Trophoblast cell (in vitro differentiated cells and primary cell): ENCODE measurements at regions not wholly inside any gene's neighbourhood (a gene's known extent, or its start where the extent isn't known, plus 50 kb on each side); places are given as distances from the start of the nearest gene placed in this dataset.
"Not testable (repeated sequence)": the region's sequence is repeated elsewhere in the genome, so short reads cannot be mapped to it uniquely, and the experiment has no call there.

Experiments used
- DNase-seq, 2 donors: peaks; one replicate each; pipeline ENCODE4 v3.0.0-alpha.2; 2016
- H2AFZ ChIP-seq: 2 replicates; pipeline ENCODE4 v1.6.1; 2013; ENCODE audit warnings: low read length, moderate library complexity, mild to moderate bottlenecking; ENCODE audit not compliant: insufficient read depth, poor library complexity
- H2AK5ac ChIP-seq: 2 replicates; pipeline ENCODE4 v1.6.1; 2013; ENCODE audit warnings: mild to moderate bottlenecking, low read length
- H2BK120ac ChIP-seq: 2 replicates; pipeline ENCODE4 v1.6.1; 2013; ENCODE audit warnings: low read length, mild to moderate bottlenecking, moderate library complexity; ENCODE audit not compliant: insufficient read depth, poor library complexity
- H2BK12ac ChIP-seq: 2 replicates; pipeline ENCODE4 v1.6.1; 2013; ENCODE audit warnings: mild to moderate bottlenecking, low read length, moderate library complexity
- H2BK5ac ChIP-seq: 2 replicates; pipeline ENCODE4 v1.6.1; 2013; ENCODE audit warnings: low read length, low read depth, moderate library complexity, mild to moderate bottlenecking; ENCODE audit not compliant: poor library complexity
- H3K14ac ChIP-seq: 2 replicates; pipeline ENCODE4 v1.6.1; 2013; ENCODE audit warnings: mild to moderate bottlenecking, low read length
- H3K18ac ChIP-seq: 2 replicates; pipeline ENCODE4 v1.6.1; 2013; ENCODE audit warnings: mild to moderate bottlenecking, low read length
- H3K23ac ChIP-seq: 2 replicates; pipeline ENCODE4 v1.6.1; 2013; ENCODE audit warnings: low read length
- H3K27ac ChIP-seq: 2 replicates; pipeline ENCODE4 v1.5.1; 2013; ENCODE audit warnings: low read depth, mild to moderate bottlenecking, inconsistent platforms, low read length, moderate library complexity
- H3K27me3 ChIP-seq: 2 replicates; pipeline ENCODE4 v1.6.1; 2013; ENCODE audit warnings: inconsistent platforms, mild to moderate bottlenecking, low read length, moderate library complexity; ENCODE audit not compliant: insufficient read depth
- H3K36me3 ChIP-seq, 2 experiments: 1 replicate in 1 of 2; 2 replicates in 1 of 2; pipeline ENCODE4 v1.6.1; 2013; ENCODE audit warnings: low read length in 2 of 2, mild to moderate bottlenecking in 2 of 2, moderate library complexity in 1 of 2; ENCODE audit not compliant: insufficient read depth in 2 of 2, control insufficient read depth in 1 of 2
- H3K4ac ChIP-seq: 2 replicates; pipeline ENCODE4 v1.6.1; 2013; ENCODE audit warnings: low read depth, mild to moderate bottlenecking, low read length, moderate library complexity
- H3K4me1 ChIP-seq, 2 experiments: 1 replicate in 1 of 2; 2 replicates in 1 of 2; pipeline ENCODE4 v1.6.1; 2013; ENCODE audit warnings: low read length in 2 of 2, mild to moderate bottlenecking in 2 of 2, moderate library complexity in 1 of 2; ENCODE audit not compliant: insufficient read depth in 2 of 2, control insufficient read depth in 1 of 2
- H3K4me2 ChIP-seq: 2 replicates; pipeline ENCODE4 v1.6.1; 2013; ENCODE audit warnings: inconsistent platforms, mild to moderate bottlenecking, low read length, moderate library complexity
- H3K4me3 ChIP-seq: 2 replicates; pipeline ENCODE4 v1.5.1; 2013; ENCODE audit warnings: mild to moderate bottlenecking, low read depth, low read length, inconsistent platforms
- H3K79me1 ChIP-seq: one replicate; pipeline ENCODE4 v1.6.1; 2013; ENCODE audit warnings: low read length
- H3K79me2 ChIP-seq: 2 replicates; pipeline ENCODE4 v1.6.1; 2013; ENCODE audit warnings: low read length, mild to moderate bottlenecking; ENCODE audit not compliant: control insufficient read depth, insufficient read depth, poor library complexity
- H3K9ac ChIP-seq: 2 replicates; pipeline ENCODE4 v1.6.1; 2013; ENCODE audit warnings: mild to moderate bottlenecking, low read length
- H3K9me3 ChIP-seq: 2 replicates; pipeline ENCODE4 v1.6.1; 2013; ENCODE audit warnings: low read depth, mild to moderate bottlenecking, control low read depth, inconsistent platforms, low read length; ENCODE audit not compliant: insufficient read depth
- H4K12ac ChIP-seq: 2 replicates; pipeline ENCODE4 v1.6.1; 2013; ENCODE audit warnings: low read depth, mild to moderate bottlenecking, low read length, moderate library complexity
- H4K8ac ChIP-seq: 2 replicates; pipeline ENCODE4 v1.6.1; 2013; ENCODE audit warnings: low read depth, mild to moderate bottlenecking, low read length, moderate library complexity
- H4K91ac ChIP-seq: one replicate; pipeline ENCODE4 v1.6.1; 2013; ENCODE audit warnings: low read depth, mild to moderate bottlenecking, low read length, moderate library complexity
- WGBS: extraction: QIAGEN DNeasy Blood & Tissue Kit; methylation state at CpG from one replicate; pipeline ENCODE4 v1.1.7; 2013; ENCODE audit warnings: missing lambda C conversion rate; ENCODE audit not compliant: insufficient read length, insufficient coverage; ENCODE audit errors: extremely low coverage; 5-methylcytosine and 5-hydroxymethylcytosine counted together

- Histone ChIP-seq H4K12ac (no peak overlapping the region), H3K4ac (no peak overlapping the region), H3K4me3 (no peak overlapping the region), H3K36me3 (no peaks in the 10 kb centered on the region), H2BK12ac (no peak overlapping the region), H3K18ac (no peak overlapping the region), H3K4me2 (no peak overlapping the region), H3K9me3 (no peaks in the 10 kb centered on the region), H2BK120ac (no peak overlapping the region), H4K8ac (no peak overlapping the region), H3K27me3 (no peaks in the 10 kb centered on the region), H2AFZ (no peak overlapping the region), H4K91ac (no peak overlapping the region), H2AK5ac (no peak overlapping the region), H3K79me1 (no peaks in the 10 kb centered on the region), H3K4me1 (no peaks in the 10 kb centered on the region), H3K9ac (no peak overlapping the region), H3K27ac (no peak overlapping the region), H3K14ac (no peak overlapping the region), H3K79me2 (no peaks in the 10 kb centered on the region), H3K23ac (no peak overlapping the region), H2BK5ac (no peak overlapping the region)
- no CpG with 5 or more reads among the region's 4 CpGs for WGBS
- DNase-seq = no peak
Observed at GRCh38 chr9:15068261-15068660, 158.0 kb upstream of the FREM1 start.

DNA sequence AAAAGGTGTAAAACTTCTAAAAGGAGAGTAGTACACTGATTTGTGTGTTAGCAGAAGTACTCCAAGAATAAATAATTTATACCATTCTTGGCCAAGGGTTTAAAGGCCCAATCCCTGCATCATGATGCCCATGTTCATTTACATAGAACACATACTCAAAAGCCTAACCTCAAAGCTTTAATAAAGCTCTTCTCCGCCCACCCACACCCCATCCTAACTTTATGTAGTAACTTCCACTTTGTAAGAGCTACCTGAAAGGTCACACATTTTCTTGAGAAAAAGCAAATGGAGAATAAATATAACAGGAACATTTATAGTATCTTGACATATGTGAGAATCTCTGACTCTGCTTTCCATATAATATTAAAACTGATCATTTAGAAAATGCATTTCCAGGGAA is 148.8 kb upstream of the FREM1 start:
- Histone ChIP-seq H4K91ac (no peak overlapping the region), H3K36me3 (no peaks in the 10 kb centered on the region), H3K4ac (no peak overlapping the region), H3K18ac (no peak overlapping the region), H2BK120ac (no peak overlapping the region), H3K79me2 (no peaks in the 10 kb centered on the region), H3K14ac (no peak overlapping the region), H3K79me1 (no peaks in the 10 kb centered on the region), H2AK5ac (no peak overlapping the region), H2BK12ac (no peak overlapping the region), H4K8ac (no peak overlapping the region), H2BK5ac (no peak overlapping the region), H3K27ac (no peak overlapping the region), H2AFZ (no peak overlapping the region), H3K4me3 (no peak overlapping the region), H3K27me3 (no peaks in the 10 kb centered on the region), H3K23ac (no peak overlapping the region), H3K4me1 (no peaks in the 10 kb centered on the region), H3K4me2 (no peak overlapping the region), H3K9me3 (no peaks in the 10 kb centered on the region), H4K12ac (no peak overlapping the region), H3K9ac (no peak overlapping the region)
- no CpG with 5 or more reads among the region's 1 CpG for WGBS
- no peak for DNase-seq

- no peak overlapping the region for H3K9ac ChIP-seq
- H3K4me3 ChIP-seq = no peak overlapping the region
- H2AFZ ChIP-seq = no peak overlapping the region
- no peaks in the 10 kb centered on the region for H3K4me1 ChIP-seq
- no peaks in the 10 kb centered on the region for H3K79me2 ChIP-seq
- no peak overlapping the region for H3K14ac ChIP-seq
- H4K8ac ChIP-seq = no peak overlapping the region
- no peaks in the 10 kb centered on the region for H3K27me3 ChIP-seq
- no peak overlapping the region for H3K18ac ChIP-seq
- no peak overlapping the region for H2BK120ac ChIP-seq
- no peaks in the 10 kb centered on the region for H3K9me3 ChIP-seq
- H2AK5ac ChIP-seq = no peak overlapping the region
- no peak overlapping the region for H3K4ac ChIP-seq
- H3K36me3 ChIP-seq = no peaks in the 10 kb centered on the region
- DNase-seq = no peak
- H4K12ac ChIP-seq = no peak overlapping the region
- no CpG with 5 or more reads among the region's 4 CpGs for WGBS
- no peak overlapping the region for H2BK12ac ChIP-seq
- no peak overlapping the region for H2BK5ac ChIP-seq
- H4K91ac ChIP-seq = no peak overlapping the region
- H3K79me1 ChIP-seq = no peaks in the 10 kb centered on the region
- no peak overlapping the region for H3K27ac ChIP-seq
- no peak overlapping the region for H3K23ac ChIP-seq
- H3K4me2 ChIP-seq = no peak overlapping the region
Observed at GRCh38 chr9:15058236-15058635, 148.0 kb upstream of the FREM1 start.

DNA sequence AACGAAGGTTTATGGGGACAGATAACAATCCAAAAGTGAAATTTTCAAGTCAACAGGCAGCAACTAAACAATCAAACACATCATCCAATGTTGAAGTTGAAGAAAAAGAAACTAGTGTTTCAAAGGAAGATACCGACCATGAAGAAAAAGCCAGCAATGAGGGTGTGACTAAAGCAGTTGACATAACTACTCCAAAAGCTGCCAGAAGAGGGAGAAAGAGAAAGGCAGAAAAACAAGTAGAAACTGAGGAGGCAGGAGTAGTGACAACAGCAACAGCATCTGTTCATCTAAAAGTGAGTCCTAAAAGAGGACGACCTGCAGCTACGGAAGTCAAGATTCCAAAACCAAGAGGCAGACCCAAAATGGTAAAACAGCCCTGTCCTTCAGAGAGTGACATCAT is 145.1 kb upstream of the FREM1 start:
- not testable (repeated sequence) for H3K23ac ChIP-seq

More for the DNA sequence above, 145.1 kb upstream of the FREM1 start:
- not testable (repeated sequence) for H3K4me2 ChIP-seq, H3K79me1 ChIP-seq, H3K27ac ChIP-seq, H3K4me1 ChIP-seq, H3K9ac ChIP-seq, H3K79me2 ChIP-seq, H2BK120ac ChIP-seq, H4K12ac ChIP-seq, H3K4me3 ChIP-seq, H4K91ac ChIP-seq, H2BK5ac ChIP-seq, H3K27me3 ChIP-seq, H2AK5ac ChIP-seq, H3K18ac ChIP-seq, H2BK12ac ChIP-seq, H3K9me3 ChIP-seq, H4K8ac ChIP-seq, H3K14ac ChIP-seq, H3K4ac ChIP-seq, H3K36me3 ChIP-seq, H2AFZ ChIP-seq
- WGBS = no CpG with 5 or more reads among the region's 4 CpGs
- DNase-seq = peak in 1 of 2 donors; percentile 40
